ENCODE measurements at regions not wholly inside any gene's neighbourhood (a gene's known extent, or its start where the extent isn't known, plus 50 kb on each side); places are given as distances from the start of the nearest gene placed in this dataset.

- no peak overlapping the region for H3K27ac ChIP-seq (ENCODE audit: low read length)
- H3K4me1 ChIP-seq (ENCODE audit: control insufficient read depth, insufficient read depth, low read length): peaks cover 3% of the 10 kb centered on the region
- no peak for ATAC-seq
- H3K27me3 ChIP-seq (ENCODE audit: control insufficient read depth, insufficient read depth): no peaks in the 10 kb centered on the region
- 22% methylated on average over 2 of the region's 2 CpGs for WGBS
- no peak for DNase-seq
- intact Hi-C loops (cut with DNase I): no loop called here
- no peak overlapping the region for H3K4me3 ChIP-seq (ENCODE audit: low read length)
- H3K9me3 ChIP-seq (ENCODE audit: control insufficient read depth, low read length): no peaks in the 10 kb centered on the region
Observed at GRCh38 chr12:107536613-107537012, 149.0 kb upstream of the PWP1 start.

- no peak for DNase-seq
- 70% methylated on average over 5 of the region's 5 CpGs for WGBS
- no peak for ATAC-seq
- Histone ChIP-seq H3K4me3 (ENCODE audit: low read length) (no peak overlapping the region), H3K27ac (ENCODE audit: low read length) (no peak overlapping the region), H3K9me3 (ENCODE audit: control insufficient read depth, low read length) (no peaks in the 10 kb centered on the region), H3K27me3 (ENCODE audit: control insufficient read depth, insufficient read depth) (no peaks in the 10 kb centered on the region), H3K4me1 (ENCODE audit: control insufficient read depth, insufficient read depth, low read length) (peaks cover 3% of the 10 kb centered on the region)
- intact Hi-C loops (cut with DNase I): no loop called here
Observed at GRCh38 chr12:107537464-107538119, 148.0 kb upstream of the PWP1 start.

GRCh38 chr12:107539196-107539939 lies 146.2 kb upstream of the PWP1 start:
- ATAC-seq: no peak
- 76% methylated on average over 5 of the region's 5 CpGs for WGBS
- Histone ChIP-seq H3K9me3 (ENCODE audit: control insufficient read depth, low read length) (no peaks in the 10 kb centered on the region), H3K4me3 (ENCODE audit: low read length) (no peak overlapping the region), H3K27me3 (ENCODE audit: control insufficient read depth, insufficient read depth) (no peaks in the 10 kb centered on the region), H3K27ac (ENCODE audit: low read length) (no peak overlapping the region), H3K4me1 (ENCODE audit: control insufficient read depth, insufficient read depth, low read length) (peaks cover 3% of the 10 kb centered on the region)
- no peak for DNase-seq
- intact Hi-C loops (cut with DNase I): no loop called here

- ATAC-seq: no peak
Observed at GRCh38 chr12:107541001-107541705, 144.4 kb upstream of the PWP1 start.

GRCh38 chr12:107543416-107543815 lies 142.2 kb upstream of the PWP1 start:
- ATAC-seq (no peak), DNase-seq (no peak)
- no peak overlapping the region for H3K27ac ChIP-seq (ENCODE audit: low read length)
- H3K27me3 ChIP-seq (ENCODE audit: control insufficient read depth, insufficient read depth): no peaks in the 10 kb centered on the region
- H3K4me3 ChIP-seq (ENCODE audit: low read length): no peak overlapping the region
- 90% methylated on average over 5 of the region's 5 CpGs for WGBS
- intact Hi-C loops (cut with DNase I): no loop called here
- no peaks in the 10 kb centered on the region for H3K9me3 ChIP-seq (ENCODE audit: control insufficient read depth, low read length)
- no peaks in the 10 kb centered on the region for H3K4me1 ChIP-seq (ENCODE audit: control insufficient read depth, insufficient read depth, low read length)

More at GRCh38 chr12:107541001-107541705, 144.4 kb upstream of the PWP1 start:
- Histone ChIP-seq H3K9me3 (ENCODE audit: control insufficient read depth, low read length) (no peaks in the 10 kb centered on the region), H3K27me3 (ENCODE audit: control insufficient read depth, insufficient read depth) (no peaks in the 10 kb centered on the region), H3K27ac (ENCODE audit: low read length) (no peak overlapping the region), H3K4me1 (ENCODE audit: control insufficient read depth, insufficient read depth, low read length) (peaks cover 3% of the 10 kb centered on the region), H3K4me3 (ENCODE audit: low read length) (no peak overlapping the region)
- no peak for DNase-seq
- intact Hi-C loops (cut with DNase I): no loop called here
- WGBS: 74% methylated on average over 7 of the region's 7 CpGs

- no peak for DNase-seq
- Histone ChIP-seq H3K4me1 (ENCODE audit: control insufficient read depth, insufficient read depth, low read length) (no peaks in the 10 kb centered on the region), H3K9me3 (ENCODE audit: control insufficient read depth, low read length) (no peaks in the 10 kb centered on the region), H3K27ac (ENCODE audit: low read length) (no peak overlapping the region), H3K27me3 (ENCODE audit: control insufficient read depth, insufficient read depth) (no peaks in the 10 kb centered on the region), H3K4me3 (ENCODE audit: low read length) (no peak overlapping the region)
- 67% methylated on average over 4 of the region's 4 CpGs for WGBS
- peak in 1 of 2 donors; percentile 26 for ATAC-seq
- intact Hi-C loops (cut with DNase I): no loop called here
Observed at GRCh38 chr12:107543841-107544240, 141.8 kb upstream of the PWP1 start.

GRCh38 chr12:107544937-107545336 lies 140.7 kb upstream of the PWP1 start:
- intact Hi-C loops (cut with DNase I): no loop called here
- Histone ChIP-seq H3K27ac (ENCODE audit: low read length) (no peak overlapping the region), H3K4me1 (ENCODE audit: control insufficient read depth, insufficient read depth, low read length) (no peaks in the 10 kb centered on the region), H3K27me3 (ENCODE audit: control insufficient read depth, insufficient read depth) (no peaks in the 10 kb centered on the region), H3K4me3 (ENCODE audit: low read length) (no peak overlapping the region), H3K9me3 (ENCODE audit: control insufficient read depth, low read length) (no peaks in the 10 kb centered on the region)
- WGBS: 63% methylated on average over 2 of the region's 2 CpGs
- DNase-seq (no peak), ATAC-seq (no peak)

- intact Hi-C loops (cut with DNase I): no loop called here
- H3K27me3 ChIP-seq (ENCODE audit: control insufficient read depth, insufficient read depth): no peaks in the 10 kb centered on the region
- no peak overlapping the region for H3K27ac ChIP-seq (ENCODE audit: low read length)
- WGBS: 61% methylated on average over 6 of the region's 6 CpGs
- DNase-seq: no peak
- H3K4me1 ChIP-seq (ENCODE audit: control insufficient read depth, insufficient read depth, low read length): no peaks in the 10 kb centered on the region
- ATAC-seq: no peak
- H3K9me3 ChIP-seq (ENCODE audit: control insufficient read depth, low read length): no peaks in the 10 kb centered on the region
- no peak overlapping the region for H3K4me3 ChIP-seq (ENCODE audit: low read length)
Observed at GRCh38 chr12:107545737-107546353, 139.8 kb upstream of the PWP1 start.

GRCh38 chr12:107547389-107547788 lies 138.2 kb upstream of the PWP1 start:
- Histone ChIP-seq H3K4me1 (ENCODE audit: control insufficient read depth, insufficient read depth, low read length) (no peaks in the 10 kb centered on the region), H3K27ac (ENCODE audit: low read length) (no peak overlapping the region), H3K4me3 (ENCODE audit: low read length) (no peak overlapping the region), H3K9me3 (ENCODE audit: control insufficient read depth, low read length) (no peaks in the 10 kb centered on the region), H3K27me3 (ENCODE audit: control insufficient read depth, insufficient read depth) (no peaks in the 10 kb centered on the region)
- no peak for DNase-seq
- no peak for ATAC-seq
- WGBS: 74% methylated on average over 3 of the region's 3 CpGs
- intact Hi-C loops (cut with DNase I): no loop called here

GRCh38 chr12:107549651-107550480 lies 135.7 kb upstream of the PWP1 start:
- intact Hi-C loops (cut with DNase I): no loop called here

More at GRCh38 chr12:107549651-107550480, 135.7 kb upstream of the PWP1 start:
- no peak for ATAC-seq
- DNase-seq: no peak
- H3K4me3 ChIP-seq (ENCODE audit: low read length): no peak overlapping the region
- no peaks in the 10 kb centered on the region for H3K27me3 ChIP-seq (ENCODE audit: control insufficient read depth, insufficient read depth)
- 90% methylated on average over 4 of the region's 4 CpGs for WGBS
- H3K9me3 ChIP-seq (ENCODE audit: control insufficient read depth, low read length): no peaks in the 10 kb centered on the region
- no peak overlapping the region for H3K27ac ChIP-seq (ENCODE audit: low read length)
- H3K4me1 ChIP-seq (ENCODE audit: control insufficient read depth, insufficient read depth, low read length): no peaks in the 10 kb centered on the region
